ENCODE measurements at regions not wholly inside any gene's neighbourhood (a gene's known extent, or its start where the extent isn't known, plus 50 kb on each side); places are given as distances from the start of the nearest gene placed in this dataset.

GRCh38 chr13:67577361-67577760 lies 347.2 kb upstream of the PCDH9 start:
- DNase-seq (ENCODE audit: low spot score in 2 of 2) = no peak
- Histone ChIP-seq H3K9me3 (no peaks in the 10 kb centered on the region), H3K4me3 (no peak overlapping the region), H3K27ac (no peak overlapping the region), H3K27me3 (no peaks in the 10 kb centered on the region), H3K36me3 (no peaks in the 10 kb centered on the region), H3K4me1 (no peaks in the 10 kb centered on the region)
- 65 to 67% methylated on average over 1 of the region's 1 CpG for WGBS, 2 donors
- no peak for TF ChIP-seq CTCF (IDR thresholded peaks at IDR 0.05)
- TF ChIP-seq POLR2A (IDR thresholded peaks at IDR 0.05) = no peak
- TF ChIP-seq EP300 (IDR thresholded peaks at IDR 0.05) = no peak

GRCh38 chr13:67574320-67575233 lies 344.4 kb upstream of the PCDH9 start:
- TF ChIP-seq EP300 (IDR thresholded peaks at IDR 0.05) = no peak
- no peak for TF ChIP-seq CTCF (IDR thresholded peaks at IDR 0.05)
- TF ChIP-seq POLR2A (IDR thresholded peaks at IDR 0.05) = no peak
- H3K27ac ChIP-seq = no peak overlapping the region
- no peaks in the 10 kb centered on the region for H3K27me3 ChIP-seq
- no peaks in the 10 kb centered on the region for H3K4me1 ChIP-seq
- H3K9me3 ChIP-seq = no peaks in the 10 kb centered on the region
- 67 to 78% methylated on average over 5 of the region's 5 CpGs for WGBS, 2 donors
- H3K4me3 ChIP-seq = no peak overlapping the region
- H3K36me3 ChIP-seq = no peaks in the 10 kb centered on the region
- no peak for DNase-seq (ENCODE audit: low spot score in 2 of 2)

DNA sequence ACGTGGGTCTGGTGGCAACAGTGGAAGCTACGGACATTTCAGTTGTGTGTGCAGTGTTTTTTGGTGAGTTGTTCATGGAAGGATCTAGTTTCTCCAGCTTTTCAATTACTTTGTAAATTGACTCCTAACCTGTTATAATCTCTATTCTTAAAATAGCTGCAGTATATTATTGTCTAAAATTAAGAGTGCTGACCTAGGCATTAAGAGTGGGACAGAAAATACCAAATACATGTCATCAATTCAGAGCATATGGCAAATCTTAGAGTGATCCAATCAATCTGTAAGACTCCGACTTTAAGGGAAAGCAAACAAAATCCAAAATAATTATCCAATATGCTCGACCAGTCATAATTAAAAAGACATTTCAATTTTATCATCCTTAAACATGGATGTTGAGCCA lies 338.1 kb upstream of the PCDH9 start:
- Histone ChIP-seq H3K27me3 (no peaks in the 10 kb centered on the region), H3K4me3 (no peak overlapping the region), H3K4me1 (no peaks in the 10 kb centered on the region), H3K27ac (no peak overlapping the region), H3K9me3 (no peaks in the 10 kb centered on the region), H3K36me3 (no peaks in the 10 kb centered on the region)
- TF ChIP-seq EP300 (IDR thresholded peaks at IDR 0.05) (no peak), CTCF (IDR thresholded peaks at IDR 0.05) (no peak), POLR2A (IDR thresholded peaks at IDR 0.05) (no peak)
- WGBS, 2 donors = 87 to 91% methylated on average over 4 of the region's 4 CpGs
- no peak for DNase-seq (ENCODE audit: low spot score in 2 of 2)

GRCh38 chr13:67557642-67558241 lies 327.6 kb upstream of the PCDH9 start:
- H3K36me3 ChIP-seq = no peaks in the 10 kb centered on the region
- no peaks in the 10 kb centered on the region for H3K4me1 ChIP-seq
- no peak overlapping the region for H3K4me3 ChIP-seq
- H3K9me3 ChIP-seq = peaks cover 0 to 16% (median 3%) of the 10 kb centered on the region in 4 donors
- DNase-seq (ENCODE audit: low spot score in 2 of 2) = no peak
- no peak overlapping the region for H3K27ac ChIP-seq
- no peaks in the 10 kb centered on the region for H3K27me3 ChIP-seq
- WGBS, 2 donors = 83% methylated on average over 2 of the region's 2 CpGs
- TF ChIP-seq CTCF (IDR thresholded peaks at IDR 0.05) (no peak), POLR2A (IDR thresholded peaks at IDR 0.05) (no peak), EP300 (IDR thresholded peaks at IDR 0.05) (no peak)

DNA sequence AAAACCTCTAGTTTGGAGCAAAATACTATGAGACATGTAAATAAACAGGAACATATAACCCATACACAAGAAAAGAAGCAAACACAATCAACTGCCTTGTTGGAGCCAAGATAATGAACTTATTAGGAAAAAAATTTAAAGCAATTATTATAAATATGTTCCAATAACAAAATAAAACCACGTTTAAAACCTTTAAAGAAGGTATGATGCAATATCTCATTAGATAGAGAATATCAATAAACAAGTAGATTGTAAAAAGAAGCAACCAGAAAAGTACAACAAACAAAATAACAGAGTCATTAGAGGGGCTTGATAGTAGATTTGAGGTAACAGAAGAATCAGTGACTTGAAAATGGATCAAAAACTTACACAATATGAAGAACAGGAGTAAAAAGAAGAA lies 327.0 kb upstream of the PCDH9 start:
- WGBS, 2 donors = 63 to 66% methylated on average over 1 of the region's 1 CpG
- H3K4me3 ChIP-seq = no peak overlapping the region
- peaks cover 0 to 16% (median 3%) of the 10 kb centered on the region in 4 donors for H3K9me3 ChIP-seq

More for the DNA sequence above, 327.0 kb upstream of the PCDH9 start:
- Histone ChIP-seq H3K36me3 (no peaks in the 10 kb centered on the region), H3K27ac (no peak overlapping the region), H3K4me1 (no peaks in the 10 kb centered on the region), H3K27me3 (no peaks in the 10 kb centered on the region)
- no peak for TF ChIP-seq POLR2A (IDR thresholded peaks at IDR 0.05)
- DNase-seq (ENCODE audit: low spot score in 2 of 2) = no peak
